Activated CD4-positive, alpha-beta T cell treated with anti-CD3 and anti-CD28 coated beads for 24 hours (primary cell): ENCODE measurements at regions not wholly inside any gene's neighbourhood (a gene's known extent, or its start where the extent isn't known, plus 50 kb on each side); places are given as distances from the start of the nearest gene placed in this dataset.
"Not testable (repeated sequence)": the region's sequence is repeated elsewhere in the genome, so short reads cannot be mapped to it uniquely, and the experiment has no call there.

Experiments used
- DNase-seq, 2 donors: peaks; one replicate each; pipeline ENCODE4 v3.0.0-alpha.2; 2020; ENCODE audit warnings: low read depth in 2 of 2

DNA sequence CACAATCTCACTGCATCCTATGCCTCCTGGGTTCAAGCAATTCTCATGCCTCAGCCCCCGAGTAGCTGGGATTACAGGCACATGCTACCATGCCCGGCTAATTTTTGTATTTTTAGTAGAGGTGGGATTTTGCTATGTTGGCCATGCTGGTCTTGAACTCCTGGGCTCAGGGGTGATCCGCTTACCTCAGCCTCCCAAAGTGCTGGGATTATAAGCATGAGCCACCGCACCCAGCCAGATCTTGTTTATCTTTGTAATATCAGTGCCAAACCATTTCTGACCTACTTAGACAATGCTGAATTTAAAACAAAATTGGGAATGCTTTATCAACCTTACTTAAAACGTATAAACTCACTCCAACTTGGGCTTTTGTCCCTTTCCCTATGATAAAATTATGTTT lies 103.7 kb upstream of the GBE1 start:
- DNase-seq, result not testable (repeated sequence)

GRCh38 chr3:81864272-81864671 lies 102.8 kb upstream of the GBE1 start:
- no peak for DNase-seq

GRCh38 chr3:81863756-81864155 lies 102.3 kb upstream of the GBE1 start:
- no peak for DNase-seq

GRCh38 chr3:81861593-81861992 lies 100.1 kb upstream of the GBE1 start:
- no peak for DNase-seq

- DNase-seq, result no peak
Observed at GRCh38 chr3:81859524-81859923, 98.1 kb upstream of the GBE1 start.

GRCh38 chr3:81853431-81853830 lies 92.0 kb upstream of the GBE1 start:
- no peak for DNase-seq

DNA sequence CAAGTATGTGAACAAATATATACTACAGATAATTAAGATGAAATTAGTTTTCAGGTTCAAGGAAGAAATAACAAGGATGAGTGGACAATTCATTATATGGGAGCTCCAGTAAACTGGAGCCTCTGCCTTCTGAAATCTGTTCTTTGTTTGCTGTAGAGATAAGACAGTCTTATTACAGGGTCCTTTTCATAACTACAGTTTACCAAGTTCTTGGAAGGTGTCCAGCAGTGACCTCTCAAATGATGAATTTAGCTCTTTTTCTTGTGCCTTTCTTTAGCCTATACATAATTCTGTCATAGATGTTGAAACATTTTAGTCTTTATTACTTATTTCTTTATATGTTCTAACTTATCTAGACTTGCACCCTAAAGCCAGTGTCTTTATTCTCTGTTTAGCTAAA lies 89.7 kb upstream of the GBE1 start:
- no peak for DNase-seq

DNA sequence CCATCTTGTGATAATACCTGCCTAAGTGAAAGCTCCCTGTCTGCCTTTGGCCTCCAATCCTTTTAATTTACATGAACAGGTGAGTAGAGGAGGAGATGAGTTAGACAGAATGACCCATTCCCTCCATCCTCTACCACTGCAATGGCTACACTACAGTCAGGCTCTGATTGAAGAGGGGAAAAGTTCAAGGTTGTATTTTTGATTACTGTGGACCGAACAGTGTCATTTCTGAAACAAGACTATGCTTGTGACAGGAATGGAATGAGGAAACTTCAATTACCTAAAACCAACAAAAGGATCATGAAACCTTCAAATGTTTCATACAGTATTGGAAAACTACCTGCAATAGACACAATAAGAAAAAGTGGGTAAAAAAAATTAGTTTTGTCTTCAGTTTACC lies 85.5 kb upstream of the GBE1 start:
- DNase-seq, result no peak

DNA sequence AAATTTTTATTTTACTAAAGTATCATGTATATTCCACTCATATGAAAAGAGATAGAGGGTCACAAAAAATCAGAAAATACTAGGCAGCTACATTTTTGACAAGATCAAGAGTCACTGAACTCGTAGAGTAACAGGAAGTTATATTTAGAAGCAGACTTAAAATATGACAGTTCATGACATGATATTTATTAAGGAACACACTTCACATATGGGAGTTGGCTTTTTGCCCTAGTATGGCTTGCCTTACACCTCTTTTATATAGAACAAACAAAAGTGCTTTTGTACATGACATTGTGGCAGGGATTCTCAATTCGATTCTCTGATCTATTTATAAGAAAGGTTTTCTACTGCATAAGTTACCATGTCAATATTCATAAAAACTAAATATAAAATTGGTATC lies 80.1 kb upstream of the GBE1 start:
- no peak for DNase-seq

GRCh38 chr3:81839504-81840094 lies 78.2 kb upstream of the GBE1 start:
- no peak for DNase-seq

- no peak for DNase-seq
Observed at GRCh38 chr3:81838457-81838856, 77.0 kb upstream of the GBE1 start.

DNA sequence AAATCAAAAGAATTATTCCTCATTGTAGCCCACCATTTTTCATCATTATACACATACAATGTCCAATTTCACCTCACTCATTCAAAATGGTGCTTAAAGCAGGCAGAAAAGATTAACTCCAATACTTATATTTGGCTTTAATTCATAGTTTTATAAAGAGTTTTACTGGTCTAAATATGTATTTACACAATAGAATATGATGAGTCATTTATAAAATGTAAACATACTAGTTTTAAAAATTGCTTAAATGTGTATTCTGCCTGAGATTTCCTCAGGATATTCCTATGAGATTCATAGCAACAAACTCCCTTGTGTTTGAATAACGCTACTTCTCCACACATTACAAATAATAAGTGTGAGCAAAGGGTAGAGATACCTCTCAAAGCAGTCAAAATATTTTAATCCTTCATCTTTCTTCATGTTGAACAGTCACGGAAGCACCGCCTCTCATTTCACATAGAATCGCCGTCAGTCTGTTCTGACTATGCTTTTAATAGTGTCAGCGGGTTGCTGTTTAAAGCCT lies 75.7 kb upstream of the GBE1 start:
- no peak for DNase-seq

GRCh38 chr3:81829937-81830336 lies 68.5 kb upstream of the GBE1 start:
- no peak for DNase-seq

DNA sequence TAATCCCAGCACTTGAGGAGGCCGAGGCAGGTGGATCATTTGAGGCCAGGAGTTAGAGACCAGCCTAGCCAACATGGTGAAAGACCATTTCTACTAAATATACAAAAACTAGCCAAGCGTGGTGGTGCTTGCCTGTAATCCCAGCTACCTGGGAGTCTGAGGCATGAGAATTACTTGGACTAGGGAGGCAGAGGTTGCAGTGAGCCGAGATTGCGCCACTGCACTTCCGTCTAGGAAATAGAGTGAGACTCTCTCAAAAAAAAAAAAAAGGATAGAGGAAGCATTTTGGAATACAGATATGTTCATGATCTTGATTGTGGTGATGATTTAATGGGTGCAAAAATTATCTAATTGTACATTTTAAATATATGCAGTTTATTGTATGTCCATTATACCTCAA lies 67.8 kb upstream of the GBE1 start:
- not testable (repeated sequence) for DNase-seq

GRCh38 chr3:81823882-81824395 lies 62.5 kb upstream of the GBE1 start:
- no peak for DNase-seq

DNA sequence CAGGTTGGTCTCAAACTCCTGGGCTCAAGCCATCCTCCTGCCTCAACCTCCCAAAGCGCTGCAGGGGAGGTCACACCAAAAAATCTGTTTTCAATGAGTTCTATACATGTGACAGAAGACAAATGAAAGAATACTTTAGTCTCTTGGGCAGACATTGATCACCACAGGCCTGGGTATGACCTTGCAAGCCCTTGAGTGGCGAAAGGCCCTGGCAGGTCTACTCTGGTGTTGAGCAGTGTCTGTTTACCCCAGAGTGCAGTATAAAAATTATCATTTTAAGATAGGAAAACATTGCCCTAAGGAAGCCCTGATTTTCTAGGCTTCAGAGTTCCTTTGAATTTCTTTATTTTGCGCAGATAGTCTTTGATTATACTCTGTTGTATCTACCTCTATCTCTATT lies 61.6 kb upstream of the GBE1 start:
- DNase-seq, result no peak

DNA sequence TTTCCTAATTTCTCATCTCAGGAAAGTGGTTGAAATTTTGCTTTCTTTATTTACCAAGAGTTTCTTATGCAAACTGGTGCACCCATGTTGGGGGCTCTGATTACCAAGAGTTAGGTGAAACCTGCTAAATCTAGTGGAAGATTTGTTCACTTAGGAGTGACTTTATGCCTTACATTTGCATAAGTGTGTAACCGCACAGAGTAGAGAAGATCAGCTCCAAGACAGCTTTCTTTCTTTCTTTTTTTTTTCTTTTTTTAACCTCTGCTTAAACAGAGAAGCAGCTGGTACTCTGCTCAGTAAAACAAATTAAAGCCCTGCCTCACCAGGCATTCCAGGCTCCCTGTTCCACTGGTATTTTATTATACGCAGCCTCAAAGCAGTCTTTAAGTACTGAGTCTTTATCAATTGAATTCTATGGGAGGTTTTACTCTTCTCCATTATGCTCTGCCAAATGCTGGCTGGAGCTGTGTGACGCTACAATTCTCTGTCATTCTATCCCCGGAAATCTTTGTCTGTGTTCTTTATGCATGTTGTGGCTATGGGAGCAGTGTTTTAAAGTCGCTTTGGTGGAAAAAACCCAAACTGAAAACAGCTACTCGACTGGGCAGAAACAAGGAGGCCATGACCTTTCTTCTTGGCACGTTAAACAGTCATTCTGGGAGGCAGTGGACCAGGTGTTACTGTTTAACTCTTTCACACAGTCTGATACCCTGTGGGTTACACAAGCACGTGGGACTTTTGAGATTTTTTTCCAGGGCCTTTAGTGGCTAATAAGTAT lies 55.2 kb upstream of the GBE1 start:
- no peak for DNase-seq

- not testable (repeated sequence) for DNase-seq
Observed at GRCh38 chr3:81812098-81812497, 50.7 kb upstream of the GBE1 start.
